Forelimb muscle (tissue), 1 donor: ENCODE measurements at regions not wholly inside any gene's neighbourhood (a gene's known extent, or its start where the extent isn't known, plus 50 kb on each side); places are given as distances from the start of the nearest gene placed in this dataset.
"Not testable (repeated sequence)": the region's sequence is repeated elsewhere in the genome, so short reads cannot be mapped to it uniquely, and the experiment has no call there.

Experiments
- DNase-seq: peaks from one replicate; pipeline ENCODE4 v3.0.0-alpha.2; 2013; ENCODE audit warnings: low read depth

DNA sequence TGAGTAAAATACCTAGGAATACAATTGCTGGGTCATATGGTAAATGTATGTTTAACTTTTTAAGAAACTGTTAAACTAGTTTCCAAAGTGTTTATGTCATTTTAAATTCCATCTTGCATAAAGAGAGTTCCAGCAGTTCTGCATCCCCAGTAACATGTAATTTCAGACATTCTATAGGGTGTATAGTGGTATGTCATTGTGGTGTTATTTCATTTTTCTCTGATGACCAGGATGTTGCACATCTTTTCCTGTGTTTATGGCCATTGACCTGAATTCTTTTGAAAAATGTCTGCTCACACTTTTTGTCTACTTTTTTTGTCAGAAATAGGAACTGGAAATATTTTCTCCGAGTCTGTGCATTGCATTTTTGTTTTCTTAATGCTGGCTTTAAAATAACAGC, 128.9 kb downstream of the TMEM200A start:
- DNase-seq: no peak

DNA sequence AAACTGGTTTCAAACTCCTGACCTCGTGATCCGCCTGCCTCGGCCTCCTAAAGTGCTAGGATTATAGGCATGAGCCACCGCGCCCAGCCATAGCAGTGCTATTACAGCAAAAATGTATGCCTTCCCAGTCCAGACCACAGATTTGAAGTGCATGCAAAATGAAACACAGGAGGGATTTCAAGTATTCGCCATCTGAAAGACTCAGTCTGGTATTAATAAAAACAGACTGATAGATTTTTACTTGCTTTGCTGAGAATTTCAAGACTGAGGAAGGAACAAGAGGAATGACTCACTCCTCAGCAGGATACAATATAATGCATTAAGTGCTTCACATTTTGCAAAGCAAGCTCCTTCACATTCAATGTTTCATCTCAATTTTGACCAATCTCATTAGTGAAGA, 134.9 kb downstream of the TMEM200A start:
- DNase-seq: no peak

DNA sequence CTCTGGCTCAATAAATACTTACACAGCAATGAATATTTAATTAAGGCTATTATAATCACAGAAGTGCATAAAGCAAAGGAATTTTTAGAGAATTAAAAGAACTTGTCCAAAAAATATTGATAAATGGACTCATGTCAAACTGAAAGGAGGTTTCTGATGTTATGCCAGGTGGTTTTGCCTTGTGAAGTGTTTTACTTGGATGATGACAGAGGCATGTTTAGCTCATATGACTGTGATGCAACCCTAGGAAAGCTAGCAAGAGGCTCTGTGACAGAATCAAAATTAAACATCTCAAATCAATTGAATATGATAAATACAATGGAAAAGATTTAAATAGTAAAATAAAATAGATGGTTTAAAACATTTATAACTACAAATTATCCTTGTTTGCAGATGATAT, 137.3 kb downstream of the TMEM200A start:
- DNase-seq: no peak

DNA sequence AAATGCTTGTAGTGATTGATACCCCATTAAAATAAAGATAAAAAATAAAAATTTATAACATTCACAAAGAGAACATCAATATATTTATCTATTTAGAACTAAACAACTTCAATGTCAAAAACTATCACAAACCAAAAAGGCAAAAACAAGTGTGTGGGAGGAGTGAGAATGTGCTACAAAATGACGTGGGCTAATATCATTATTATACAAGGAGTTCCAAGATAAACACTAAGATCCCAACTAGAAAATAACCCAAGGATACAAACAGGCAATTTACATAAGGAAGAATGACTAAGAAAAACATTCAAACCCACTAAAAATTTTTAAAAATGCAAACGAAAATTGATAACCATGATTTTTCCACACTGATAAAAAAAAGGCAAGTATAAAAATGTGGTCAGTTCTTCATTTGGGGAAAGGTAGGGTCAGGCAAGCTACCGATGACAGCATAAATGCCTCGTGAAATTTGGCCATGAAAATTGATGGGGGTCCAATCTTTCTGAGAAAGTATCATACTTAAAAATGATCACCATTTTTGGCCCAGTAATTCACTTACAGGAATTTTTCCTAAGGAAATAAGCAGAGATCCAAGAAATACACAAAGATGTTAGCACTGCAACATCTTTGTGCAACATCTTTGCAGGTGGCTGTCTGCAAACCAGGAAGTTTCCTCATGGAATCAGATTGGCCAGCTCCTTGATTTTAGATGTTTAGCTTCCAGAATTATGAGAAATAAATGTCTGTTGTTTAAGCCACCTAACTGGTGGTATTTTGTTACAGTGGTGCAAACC, 140.2 kb downstream of the TMEM200A start:
- no peak for DNase-seq

DNA sequence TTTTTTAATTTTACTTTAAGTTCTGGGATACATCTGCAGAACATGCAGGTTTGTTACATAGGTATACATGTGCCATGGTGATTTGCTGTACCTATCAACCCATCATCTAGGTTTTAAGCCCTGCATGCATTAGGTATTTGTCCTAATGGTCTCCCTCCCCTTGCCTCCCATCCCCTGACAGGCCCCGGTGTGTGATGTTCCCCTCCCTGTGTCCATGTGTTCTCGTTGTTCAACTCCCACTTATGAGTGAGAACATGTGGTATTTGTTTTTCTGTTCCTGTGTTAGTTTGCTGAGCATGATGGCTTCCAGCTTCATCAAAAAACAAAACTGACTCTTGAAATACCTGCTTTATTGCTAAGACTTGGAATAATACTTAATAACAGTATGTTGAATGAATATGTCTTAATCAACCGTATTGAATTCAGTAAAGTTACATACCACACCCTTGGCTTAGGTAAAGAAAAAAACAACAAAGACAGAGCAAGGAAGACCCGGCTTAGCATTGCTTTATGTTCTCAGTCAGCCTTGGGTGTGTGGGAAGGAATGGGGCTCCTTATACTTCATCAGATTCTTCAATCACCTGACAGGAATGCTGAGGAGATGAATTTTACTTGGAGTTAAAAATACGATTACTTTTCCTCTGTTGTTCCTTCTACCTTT, 141.3 kb downstream of the TMEM200A start:
- DNase-seq: not testable (repeated sequence)

DNA sequence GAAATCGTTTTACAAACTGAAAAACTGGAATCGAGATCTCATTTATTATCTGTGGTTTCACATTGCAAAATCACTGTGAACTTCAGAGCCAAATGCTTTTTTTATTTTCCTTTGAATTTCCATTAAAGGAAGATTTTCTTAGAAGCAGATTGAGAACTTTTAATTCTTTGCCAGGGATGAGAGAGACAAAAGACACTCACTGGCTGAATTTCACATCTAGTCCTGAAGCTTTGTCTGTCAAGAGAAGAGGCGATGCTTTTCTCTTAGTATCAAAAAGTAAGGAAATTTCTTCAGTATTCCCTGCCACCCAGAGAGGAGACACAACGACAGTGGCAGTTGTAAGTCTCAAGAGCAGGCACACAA, 141.8 kb downstream of the TMEM200A start:
- DNase-seq: no peak

DNA sequence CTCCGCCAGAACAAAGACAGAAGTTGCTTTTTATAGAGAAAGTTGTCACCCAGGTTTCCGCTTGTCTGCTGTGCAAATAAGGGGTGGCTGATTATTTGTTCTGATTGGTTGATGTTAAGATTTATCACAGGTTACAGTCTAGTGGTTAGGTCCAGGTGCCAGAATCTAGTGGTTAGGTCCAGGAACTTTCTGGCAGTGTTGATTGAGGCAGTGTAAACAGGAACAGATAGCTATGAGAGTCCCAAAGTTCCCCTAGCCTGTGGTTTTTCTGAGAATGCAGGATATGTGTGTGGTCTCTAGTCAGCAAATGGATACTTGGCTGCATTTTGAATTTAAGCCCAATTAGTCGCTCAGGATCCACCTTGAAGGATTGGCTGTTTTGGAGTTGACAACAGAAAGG, 148.0 kb downstream of the TMEM200A start:
- DNase-seq: no peak

DNA sequence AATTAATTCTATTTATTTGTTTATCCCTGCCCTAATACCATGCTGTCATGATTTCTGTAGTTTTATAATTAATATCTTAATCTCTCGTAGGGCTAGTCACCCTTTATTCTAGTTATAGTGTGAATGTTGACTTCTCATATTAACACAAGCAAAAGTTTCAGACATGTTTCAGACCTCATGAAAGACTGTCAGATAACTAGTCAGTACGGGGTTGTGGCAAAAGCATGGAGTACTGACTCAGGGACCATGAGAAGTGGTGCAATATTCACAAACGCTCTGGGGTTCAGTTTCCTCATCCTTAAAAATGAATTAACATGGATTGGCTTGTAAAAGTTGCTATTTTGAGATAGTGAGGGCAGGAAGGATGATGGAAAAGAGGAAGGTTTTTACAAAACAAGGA, 148.9 kb downstream of the TMEM200A start:
- DNase-seq: no peak

DNA sequence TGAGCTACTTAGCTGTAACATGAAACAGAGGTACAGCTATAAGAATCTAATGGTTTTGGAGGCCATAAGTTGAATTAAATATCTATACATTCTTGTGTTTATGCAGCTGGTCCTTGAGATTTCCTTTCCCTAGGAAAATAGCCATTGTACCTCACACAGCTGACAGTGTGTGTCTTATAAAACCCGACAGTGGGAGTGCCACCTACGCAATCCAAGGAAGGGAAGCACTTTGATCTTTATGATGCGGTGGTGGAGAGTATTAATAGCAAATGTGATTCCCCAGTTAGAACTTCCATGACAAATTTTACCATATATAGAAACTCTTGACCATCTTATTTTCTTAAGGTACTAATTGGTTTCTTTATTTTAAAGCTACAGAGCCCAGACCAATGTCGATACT, 149.5 kb downstream of the TMEM200A start:
- no peak for DNase-seq

DNA sequence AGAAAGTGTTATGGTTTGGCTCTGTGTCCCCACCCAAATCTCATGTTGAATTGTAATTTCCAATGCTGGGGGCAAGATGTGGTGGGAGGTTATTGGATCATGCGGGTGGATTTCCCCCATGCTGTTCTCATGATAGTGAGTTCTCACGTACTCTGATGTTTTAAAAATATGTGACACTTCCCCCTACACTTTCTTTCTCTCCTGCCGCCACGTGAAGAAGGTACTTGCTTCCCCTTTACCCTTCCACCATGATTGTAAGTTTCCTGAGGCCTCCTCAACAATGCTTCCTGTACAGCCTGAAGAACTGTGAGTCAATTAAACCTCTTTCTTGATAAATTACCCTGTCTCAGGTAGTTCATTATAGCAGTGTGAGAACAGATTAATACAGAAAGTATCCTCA, 150.8 kb downstream of the TMEM200A start:
- no peak for DNase-seq

DNA sequence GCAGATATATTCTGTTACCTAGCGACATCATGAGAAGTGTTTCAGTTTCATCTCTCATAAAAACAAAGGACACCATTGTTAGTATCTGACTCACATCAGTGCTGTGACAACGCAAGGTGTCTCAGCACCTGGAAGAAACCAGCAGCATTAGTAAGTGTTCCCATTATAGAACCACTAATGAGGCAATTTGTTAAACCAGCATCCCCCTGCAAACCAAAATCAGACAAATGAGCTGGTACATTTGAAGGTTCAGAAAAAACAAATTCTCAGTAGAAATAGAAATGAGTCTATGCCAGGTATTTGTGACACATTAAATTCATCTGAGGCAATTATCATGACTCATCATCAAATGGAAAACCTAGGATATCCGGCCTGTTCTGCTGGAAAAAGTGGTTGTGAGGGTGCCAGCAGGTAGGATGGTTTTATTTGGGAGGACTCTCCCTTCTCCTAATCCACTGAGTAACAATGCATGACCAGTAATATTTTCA, 151.7 kb downstream of the TMEM200A start:
- DNase-seq: no peak

DNA sequence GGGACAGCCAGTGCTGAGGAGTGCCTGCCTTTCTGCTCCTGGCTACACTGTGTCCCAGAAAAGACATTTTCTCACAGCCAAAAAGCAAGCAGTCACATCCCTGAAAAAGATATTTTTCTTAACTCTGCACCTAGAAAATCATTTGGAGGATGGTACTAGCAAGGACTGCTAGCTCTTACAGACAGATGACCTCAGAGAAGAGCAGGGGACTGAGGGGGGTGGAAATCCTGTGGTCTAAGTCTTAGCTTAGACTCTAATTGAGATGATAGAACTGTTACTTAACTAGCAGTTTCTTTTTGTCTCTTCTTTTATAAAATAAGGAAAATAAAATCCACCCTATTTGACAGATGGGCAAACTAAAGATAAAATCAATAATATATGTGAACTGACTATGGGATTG, 152.8 kb downstream of the TMEM200A start:
- no peak for DNase-seq

DNA sequence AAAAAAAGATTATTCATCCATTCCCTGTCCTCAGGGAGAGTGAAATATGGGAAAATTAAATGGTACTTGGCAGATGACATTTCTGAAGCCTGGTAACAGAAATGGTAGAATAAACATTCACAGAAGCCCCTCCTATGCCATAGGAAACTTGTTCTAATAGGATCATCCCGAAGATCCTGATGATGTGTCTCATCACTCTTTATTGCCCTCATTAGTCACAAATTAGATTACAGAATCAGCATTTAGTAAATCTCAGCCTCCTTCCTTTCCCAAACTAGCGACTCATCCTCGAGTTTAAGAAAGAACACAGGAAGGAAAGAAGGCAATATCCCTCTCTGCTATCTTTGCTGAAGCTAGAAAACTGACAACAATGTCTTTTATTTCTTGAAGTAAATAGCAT, 154.4 kb downstream of the TMEM200A start:
- no peak for DNase-seq

DNA sequence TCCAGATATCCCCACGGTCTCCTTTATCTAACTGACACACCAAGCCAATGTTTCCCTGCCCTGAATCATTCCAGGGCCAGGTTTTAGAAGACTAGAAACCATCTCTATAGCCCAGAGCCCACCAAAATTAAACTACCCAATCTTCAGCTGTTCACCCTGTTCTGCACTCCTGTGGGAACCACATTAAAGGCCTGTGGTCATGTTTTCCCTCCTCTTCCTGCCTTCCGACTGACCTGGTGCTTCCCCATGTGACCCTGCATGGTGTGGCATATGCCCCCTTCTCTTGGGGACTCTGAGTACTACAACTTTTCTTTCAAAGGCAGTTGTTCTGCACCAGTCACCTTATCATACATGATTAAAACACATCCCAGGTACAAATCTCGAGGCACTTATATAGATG, 155.0 kb downstream of the TMEM200A start:
- no peak for DNase-seq

DNA sequence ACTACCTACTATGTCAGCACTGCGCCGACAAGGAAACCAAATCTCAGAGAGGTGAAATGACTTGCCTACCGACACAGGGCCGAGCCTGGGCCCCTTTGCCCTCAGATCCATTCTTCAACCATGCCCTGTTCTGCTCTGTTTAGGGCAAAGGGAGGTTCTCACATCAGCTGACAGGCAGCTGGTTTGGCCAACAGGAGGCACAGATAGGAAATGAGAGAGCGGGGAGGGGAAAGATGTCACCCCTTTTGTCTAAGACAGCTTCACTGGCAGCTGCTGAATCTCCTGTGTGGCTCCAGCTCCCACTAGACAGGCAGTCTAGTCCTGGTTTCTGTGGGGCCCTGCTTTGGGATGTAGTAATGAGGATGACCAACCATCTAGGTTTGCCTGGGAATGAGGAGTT, 158.7 kb downstream of the TMEM200A start:
- no peak for DNase-seq

DNA sequence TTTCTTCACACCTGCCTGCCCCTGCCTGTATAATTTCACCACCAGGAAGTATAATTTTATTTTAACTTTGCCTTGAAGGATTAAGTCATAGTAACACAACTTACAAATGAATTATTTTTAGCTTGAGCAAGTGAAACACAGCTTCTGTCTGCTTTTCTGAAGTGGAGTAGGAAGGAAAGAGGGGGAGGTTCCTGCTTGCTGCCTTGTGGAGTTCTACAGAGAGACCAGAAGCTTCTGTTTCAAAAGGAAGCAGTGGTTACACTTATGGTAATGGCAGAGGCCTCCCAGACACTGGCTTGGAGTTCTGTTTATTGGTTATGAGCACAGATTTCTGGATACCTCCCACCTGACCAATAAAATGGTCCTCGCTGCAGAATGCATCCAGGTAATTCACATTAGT, 159.6 kb downstream of the TMEM200A start:
- no peak for DNase-seq

DNA sequence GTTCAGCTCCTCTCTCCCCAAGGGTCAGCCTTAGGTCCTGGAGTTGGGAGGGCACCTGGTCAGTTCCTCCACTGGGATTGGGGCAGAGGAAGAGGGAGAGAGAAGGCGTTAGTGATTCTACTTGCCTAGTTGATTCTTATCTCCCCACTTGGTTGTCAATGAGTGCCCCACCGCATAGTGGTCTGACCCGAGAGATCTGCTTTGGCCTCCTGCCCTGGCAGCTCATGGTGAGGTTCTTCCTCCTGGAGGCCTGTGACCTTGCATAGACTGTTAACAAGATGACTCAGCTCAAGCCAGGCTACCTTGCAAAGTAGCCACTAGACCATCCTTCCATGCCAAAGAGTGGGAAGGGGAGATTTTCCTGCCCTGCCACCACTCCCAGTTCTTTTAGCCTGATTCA, 160.6 kb downstream of the TMEM200A start:
- no peak for DNase-seq

DNA sequence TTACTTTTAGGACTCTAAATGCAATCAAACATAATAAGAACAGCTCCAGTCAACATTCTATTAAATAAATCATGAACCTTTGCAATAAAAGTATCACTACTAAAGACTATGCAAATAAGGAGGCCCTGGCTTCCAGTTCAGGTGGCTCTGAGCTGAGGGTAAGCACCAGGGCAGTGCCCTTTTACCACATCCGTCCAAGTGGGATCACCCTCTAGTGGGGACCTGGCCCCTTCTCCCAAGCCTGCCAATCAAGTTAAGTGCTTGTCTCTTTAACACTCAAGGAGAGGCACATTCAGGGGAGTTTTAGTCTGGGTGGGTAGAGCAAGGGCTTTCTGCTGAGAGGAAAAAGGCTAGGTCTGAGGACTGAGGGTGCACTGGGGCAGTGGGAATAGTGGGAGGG, 161.4 kb downstream of the TMEM200A start:
- DNase-seq: no peak

DNA sequence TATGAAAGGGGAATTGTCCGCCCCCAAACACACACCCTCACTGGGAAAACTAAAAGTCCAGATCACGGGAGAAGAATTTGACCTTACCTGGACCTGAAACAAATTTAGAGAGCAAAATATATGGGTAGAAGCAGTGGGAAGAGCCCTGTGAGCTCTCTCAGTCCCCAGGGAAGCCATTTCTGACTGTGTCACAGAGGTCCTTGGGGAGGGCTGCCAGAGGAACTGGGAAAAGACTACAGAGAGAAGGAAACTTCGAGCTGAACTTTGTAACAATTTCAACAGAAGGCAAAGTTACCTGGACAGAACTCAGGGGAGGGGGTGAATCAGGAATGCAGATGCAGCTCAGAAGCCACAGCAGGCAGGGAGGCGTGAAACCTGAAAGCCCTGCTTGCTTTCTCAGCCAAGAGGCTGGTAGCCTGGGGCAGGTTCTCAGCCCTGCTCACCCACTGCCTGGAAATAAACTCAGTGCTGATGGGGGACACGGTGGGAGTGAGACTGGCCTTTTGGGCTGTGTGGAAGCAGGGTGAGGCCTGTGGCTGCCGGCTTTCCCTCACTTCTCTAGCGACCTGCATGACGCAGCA, 163.8 kb downstream of the TMEM200A start:
- no peak for DNase-seq

DNA sequence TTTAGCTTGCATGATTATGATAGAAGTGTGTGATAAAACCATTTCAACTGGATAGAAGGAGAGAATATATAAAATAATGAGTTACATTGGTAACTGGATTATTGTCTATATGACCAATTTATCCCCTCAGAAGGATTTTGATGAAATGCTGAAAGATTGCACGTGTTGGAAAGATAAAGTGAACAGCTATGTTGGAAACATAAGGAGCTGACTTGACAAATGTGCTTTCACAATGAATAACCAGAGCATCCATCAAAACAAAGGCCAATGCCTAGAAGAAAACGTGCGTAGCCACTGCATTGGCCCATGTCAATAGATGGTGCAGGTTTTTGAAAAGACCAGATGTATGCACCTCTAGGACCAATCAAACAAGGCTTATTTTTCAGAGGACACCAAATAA, 168.8 kb downstream of the TMEM200A start:
- DNase-seq: no peak

DNA sequence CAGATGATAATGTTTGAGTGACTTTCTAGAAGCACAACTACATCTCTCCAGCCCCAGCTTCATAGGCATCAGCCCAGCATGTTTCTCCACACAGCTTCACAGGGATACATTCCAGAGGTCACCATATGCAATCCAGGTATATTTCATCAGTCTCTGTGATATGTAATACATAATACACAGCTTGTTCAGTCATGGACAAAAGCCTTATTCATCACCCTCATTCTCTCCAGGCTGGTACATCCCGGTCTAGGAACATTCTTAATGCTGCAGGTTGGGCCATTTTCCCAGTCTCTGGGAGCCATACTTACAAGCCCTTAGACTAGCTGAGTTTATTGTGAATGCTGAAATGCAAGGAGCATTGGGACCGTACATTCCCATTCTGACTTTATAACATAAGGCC, 169.4 kb downstream of the TMEM200A start:
- no peak for DNase-seq

DNA sequence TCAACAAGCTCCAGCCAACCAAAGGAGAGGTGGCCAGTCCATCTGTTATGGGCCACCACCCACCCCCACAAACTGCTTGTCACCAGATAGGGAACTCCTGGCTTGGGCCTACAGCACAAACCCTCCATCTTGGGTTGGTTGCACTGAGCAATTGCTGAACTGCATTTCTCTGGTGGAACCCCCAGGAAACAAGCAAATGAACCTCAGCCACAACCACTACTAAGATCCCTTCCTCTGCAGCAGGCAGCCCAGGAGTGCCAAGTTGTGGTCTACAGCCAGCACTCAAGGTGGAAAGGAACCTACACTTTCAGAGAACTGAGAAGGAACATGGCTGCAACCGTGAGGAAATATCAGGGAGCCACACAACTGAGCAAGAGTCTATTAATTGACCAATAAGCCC, 171.6 kb downstream of the TMEM200A start:
- no peak for DNase-seq

DNA sequence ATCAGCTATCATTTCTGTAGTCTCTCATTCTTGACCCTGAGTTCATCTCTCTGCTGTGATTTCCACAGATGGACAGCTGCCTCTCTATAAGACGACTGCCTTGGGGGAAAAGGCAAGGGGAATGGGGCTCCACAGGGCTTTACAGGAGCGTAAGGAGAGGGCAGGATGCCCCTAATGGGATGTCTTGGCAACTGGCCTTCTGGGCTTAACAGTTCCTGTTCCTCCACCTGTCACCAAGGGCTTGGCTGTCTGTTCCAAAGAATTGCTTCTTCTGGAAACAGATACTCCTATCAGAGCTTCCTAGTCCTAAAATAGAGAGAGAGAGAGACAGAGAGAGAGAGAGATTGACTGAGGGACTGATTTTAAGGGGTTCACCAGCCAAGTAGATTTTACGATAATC, 181.9 kb downstream of the TMEM200A start:
- no peak for DNase-seq
